NCI-H446 (cell line): ENCODE measurements at regions not wholly inside any gene's neighbourhood (a gene's known extent, or its start where the extent isn't known, plus 50 kb on each side); places are given as distances from the start of the nearest gene placed in this dataset.
A peak's percentile ranks its signal among the peaks of the same experiment; 100 is the strongest.

Source experiments
- DNase-seq, 2 experiments: peaks; one replicate each; lab custom pipeline; 2025; lab: John Stamatoyannopoulos, UW

DNA sequence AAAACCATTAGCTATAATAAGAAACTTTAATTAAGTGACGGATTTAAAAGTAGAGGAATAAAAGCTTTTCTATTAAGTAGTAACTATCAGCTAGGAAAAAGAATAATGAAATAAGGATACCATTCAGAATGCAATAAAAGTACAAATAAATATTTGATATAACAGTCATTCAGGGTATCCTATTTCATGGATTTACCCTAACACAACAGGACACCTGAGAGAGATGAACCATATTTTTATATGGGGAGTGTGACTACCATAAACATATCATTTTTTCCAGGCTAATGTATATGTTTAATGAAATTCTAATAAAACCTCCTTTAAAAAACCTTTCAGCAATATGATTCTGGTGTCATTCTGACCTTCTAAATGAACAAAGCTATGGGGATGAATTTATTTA lies 393.8 kb downstream of the SNAPC1 start:
- no peak for DNase-seq

GRCh38 chr14:62158779-62159178 lies 396.6 kb downstream of the SNAPC1 start:
- no peak for DNase-seq

GRCh38 chr14:62159314-62159713 lies 397.1 kb downstream of the SNAPC1 start:
- DNase-seq = no peak

GRCh38 chr14:62162998-62163589 lies 400.9 kb downstream of the SNAPC1 start:
- DNase-seq = peak; percentile 1 to 60

DNA sequence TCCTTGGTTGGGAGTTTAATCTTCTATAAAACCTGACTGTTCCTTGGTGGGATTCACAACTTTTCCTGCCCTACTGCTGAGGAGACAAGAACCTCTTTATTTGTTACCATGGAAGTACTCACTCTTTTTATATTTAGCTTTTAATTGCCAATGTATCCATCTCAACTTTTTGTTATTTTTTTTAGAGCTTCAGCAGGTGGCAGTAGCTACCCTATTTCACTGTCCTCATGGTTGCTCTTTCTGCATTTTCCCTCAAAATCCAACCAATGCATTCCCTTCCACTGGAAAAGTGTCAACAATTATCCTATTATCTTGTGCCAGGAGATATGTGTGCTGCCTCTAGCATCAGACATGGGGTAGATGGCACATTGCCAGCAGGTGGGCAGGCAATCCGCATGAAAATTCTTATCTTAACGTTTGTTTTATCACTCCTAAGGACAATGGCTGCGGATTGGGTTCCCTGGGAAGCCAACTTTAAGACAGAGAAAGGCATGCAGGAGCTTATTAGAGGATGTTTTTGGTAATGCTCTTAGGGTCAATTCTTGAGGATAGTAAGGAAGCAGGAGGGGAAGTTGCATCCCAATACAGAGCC lies 406.4 kb downstream of the SNAPC1 start:
- no peak for DNase-seq

DNA sequence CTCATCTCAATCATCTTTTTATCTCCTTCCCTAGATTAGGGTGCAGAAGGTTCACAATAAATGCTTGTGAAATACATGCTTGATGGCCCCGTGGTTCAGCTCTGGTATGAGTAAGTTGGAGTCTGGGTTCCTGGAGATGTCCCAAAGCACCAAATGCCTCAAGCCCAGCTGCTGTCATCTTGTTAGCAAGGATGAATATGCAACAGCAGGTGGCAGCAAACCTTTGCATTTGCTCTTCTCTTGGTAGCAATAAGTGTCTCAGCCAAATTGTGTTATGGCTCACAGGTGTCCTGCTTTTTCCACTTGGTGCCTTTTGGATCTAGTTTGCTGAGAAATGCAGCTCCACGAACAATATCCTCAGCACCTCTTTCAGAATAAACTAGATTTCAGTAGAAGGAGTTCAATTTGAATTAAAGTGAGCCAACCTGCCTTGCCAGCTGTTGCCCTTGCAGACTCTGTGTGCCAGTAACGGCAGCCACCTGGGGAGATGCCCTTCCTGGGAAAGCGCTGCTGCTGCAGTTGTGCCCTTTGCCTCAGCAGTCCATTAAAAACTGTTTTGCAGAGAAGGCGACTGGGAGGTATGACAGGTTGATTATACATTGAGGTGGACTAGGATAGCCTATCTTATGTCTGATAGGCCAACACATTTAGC lies 417.3 kb downstream of the SNAPC1 start:
- DNase-seq = peak; percentile 13 to 56

GRCh38 chr14:62181591-62181990 lies 419.4 kb downstream of the SNAPC1 start:
- no peak for DNase-seq

- no peak for DNase-seq
These were observed 422.9 kb downstream of the SNAPC1 start for GRCh38 chr14:62185078-62185477.

DNA sequence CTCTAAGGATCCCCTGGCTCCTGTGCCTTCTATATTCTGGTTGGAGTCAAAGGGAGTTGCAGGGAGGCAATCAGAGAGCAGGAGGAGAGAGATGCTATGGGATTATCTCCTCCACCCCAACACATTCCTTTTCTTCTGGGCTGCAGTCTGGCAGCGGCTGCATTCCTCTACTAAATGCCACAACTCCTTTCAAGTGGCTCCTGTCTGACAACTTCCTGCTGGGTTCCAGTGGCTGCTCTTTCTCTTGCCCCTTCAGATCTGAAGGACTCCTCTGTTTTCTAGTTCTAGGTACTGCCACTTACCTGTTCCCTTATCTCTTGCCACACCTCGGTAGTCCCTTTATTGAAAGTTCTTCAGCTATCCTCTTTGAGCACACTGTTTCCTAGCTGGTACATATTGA lies 425.0 kb downstream of the SNAPC1 start:
- DNase-seq = no peak

- no peak for DNase-seq
These were observed 427.5 kb downstream of the SNAPC1 start for GRCh38 chr14:62189698-62190097.

- no peak for DNase-seq
These were observed 444.2 kb downstream of the SNAPC1 start for GRCh38 chr14:62206456-62206855.

GRCh38 chr14:62209287-62209899 lies 447.2 kb downstream of the SNAPC1 start:
- DNase-seq = no peak

GRCh38 chr14:62213516-62213915 lies 451.3 kb downstream of the SNAPC1 start:
- DNase-seq = no peak

DNA sequence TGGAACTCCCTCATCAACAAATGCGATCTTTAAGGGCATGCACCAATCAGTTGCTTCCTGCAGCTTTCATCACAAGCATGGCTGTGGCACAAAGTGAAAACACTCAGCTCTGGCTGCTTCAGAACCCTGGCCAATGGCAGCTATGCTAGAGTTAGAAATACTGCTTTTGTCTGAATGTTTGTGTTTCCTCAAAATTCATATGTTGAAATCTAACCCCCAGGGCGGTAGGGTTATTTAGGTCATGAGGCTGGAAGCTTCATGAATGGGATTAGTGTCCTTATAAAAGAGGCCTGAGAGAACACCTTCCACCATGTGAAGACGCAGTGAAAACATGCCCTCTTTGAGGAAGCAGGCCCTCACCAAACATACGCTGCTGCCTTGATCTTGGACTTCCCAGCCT lies 453.9 kb downstream of the SNAPC1 start:
- no peak for DNase-seq

DNA sequence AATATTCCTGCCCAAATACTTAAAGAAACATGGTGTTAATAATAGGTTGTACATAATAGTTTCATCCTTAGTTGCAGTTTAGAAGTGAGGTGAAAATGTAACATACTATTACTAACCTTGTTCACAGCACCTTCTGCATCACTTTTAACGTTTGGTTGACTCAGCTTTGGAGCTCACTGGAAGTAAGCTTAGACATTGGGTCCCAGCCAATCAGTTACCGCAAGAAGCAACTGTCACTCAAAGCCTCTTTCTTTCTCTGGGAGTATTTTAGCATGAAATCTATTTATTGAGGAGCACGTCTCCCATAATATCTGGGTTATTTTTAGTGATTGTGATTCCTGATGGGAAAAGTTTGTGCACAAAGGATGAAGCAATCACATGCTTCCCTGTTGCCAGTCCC lies 472.6 kb downstream of the SNAPC1 start:
- no peak for DNase-seq

GRCh38 chr14:62244221-62244620 lies 482.0 kb downstream of the SNAPC1 start:
- DNase-seq = no peak

DNA sequence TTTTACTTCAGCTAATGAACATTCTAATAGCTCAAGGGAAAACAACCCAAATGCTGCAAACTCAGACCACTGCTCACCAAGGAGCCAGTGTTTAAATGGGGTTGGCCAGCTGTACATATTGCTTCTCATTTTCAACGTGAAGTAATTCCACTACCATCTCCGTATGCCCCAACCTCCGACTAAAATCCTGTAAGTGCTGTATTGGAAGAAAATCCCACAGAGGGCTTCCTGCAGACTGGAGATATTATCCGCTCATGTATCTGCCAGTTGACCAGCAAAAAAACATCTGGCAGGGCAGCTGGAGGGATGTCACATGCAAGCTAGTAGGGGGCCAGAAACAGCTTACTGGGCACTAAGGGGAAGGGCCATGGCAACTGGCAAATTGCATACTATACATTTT lies 485.0 kb downstream of the SNAPC1 start:
- DNase-seq = no peak

GRCh38 chr14:62251237-62251636 lies 489.0 kb downstream of the SNAPC1 start:
- no peak for DNase-seq

GRCh38 chr14:62253171-62253570 lies 491.0 kb downstream of the SNAPC1 start:
- no peak for DNase-seq

DNA sequence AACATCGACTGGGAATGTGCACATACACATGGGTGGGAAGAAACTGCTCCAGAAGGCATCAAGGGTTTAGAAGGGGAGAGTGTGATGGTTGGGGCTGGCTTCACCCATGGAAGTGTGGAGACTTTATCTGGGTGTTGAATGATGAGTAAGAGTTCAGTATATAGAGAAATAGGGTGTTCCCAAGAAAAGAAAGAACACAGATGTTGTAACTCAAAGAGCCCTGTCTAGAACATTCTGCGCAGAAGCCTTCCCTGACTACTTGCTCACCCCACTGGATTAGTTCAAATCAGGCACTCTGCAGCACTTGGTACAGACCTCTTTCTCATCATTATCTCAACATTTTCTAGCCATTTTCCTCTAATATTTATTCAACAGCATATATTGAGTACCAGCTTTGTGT lies 491.7 kb downstream of the SNAPC1 start:
- DNase-seq = no peak

GRCh38 chr14:62269204-62269603 lies 507.0 kb downstream of the SNAPC1 start:
- DNase-seq = no peak

DNA sequence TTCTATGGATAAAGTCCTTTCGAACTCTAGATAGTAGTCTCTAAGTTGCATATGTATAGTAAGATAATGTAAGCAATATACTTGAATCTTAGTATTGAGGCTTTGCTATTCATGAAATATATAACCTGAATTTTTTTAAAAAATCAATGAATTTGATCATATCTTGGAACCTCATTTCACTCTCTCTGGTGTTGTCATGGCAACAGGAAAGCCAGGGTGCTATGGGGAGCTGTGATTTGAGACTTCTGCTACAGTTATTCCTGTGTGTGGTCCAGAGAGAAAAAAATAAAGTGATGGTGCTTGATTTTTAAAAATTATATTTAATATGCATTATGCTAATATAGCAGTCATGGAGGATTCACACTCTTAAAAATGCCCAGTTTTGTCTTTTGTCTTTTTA lies 508.0 kb downstream of the SNAPC1 start:
- DNase-seq = no peak

GRCh38 chr14:62280366-62280765 lies 518.1 kb downstream of the SNAPC1 start:
- DNase-seq = no peak
